ENCODE measurements at regions not wholly inside any gene's neighbourhood (a gene's known extent, or its start where the extent isn't known, plus 50 kb on each side); places are given as distances from the start of the nearest gene placed in this dataset.

GRCh38 chr2:228678110-228678509 is 496.6 kb upstream of the SPHKAP start:
- no peak for TF ChIP-seq SRSF9 (IDR thresholded peaks at IDR 0.05; ENCODE audit: borderline replicate concordance, insufficient read depth, low read depth, low read length, poor library complexity, severe bottlenecking)
- no peak for TF ChIP-seq POLR2A (IDR thresholded peaks at IDR 0.05; ENCODE audit: insufficient read depth in 1 of 2, low read depth in 2 of 2, low read length in 2 of 2)

All from HepG2 (cell line).